Mammary epithelial cell (primary cell): ENCODE measurements at regions not wholly inside any gene's neighbourhood (a gene's known extent, or its start where the extent isn't known, plus 50 kb on each side); places are given as distances from the start of the nearest gene placed in this dataset.

Experiments
- CTCF ChIP-seq, 2 donors: IDR thresholded peaks in 1 of 2; conservative IDR thresholded peaks in 1 of 2; 2 replicates each; pipeline ENCODE4 v1.5.1; 2011 to 2012; ENCODE audit warnings: inconsistent platforms in 2 of 2, low read length in 2 of 2, mild to moderate bottlenecking in 2 of 2, control low read depth in 1 of 2, low read depth in 1 of 2; ENCODE audit not compliant: insufficient read depth in 1 of 2; ENCODE audit errors: extremely low read depth in 1 of 2
- EZH2 ChIP-seq: IDR thresholded peaks from 2 replicates; pipeline ENCODE4 v1.6.1; 2012; ENCODE audit warnings: low read length, inconsistent platforms, borderline replicate concordance

GRCh38 chr4:160831165-160831922 is 1332.5 kb downstream of the FSTL5 start:
- TF ChIP-seq EZH2 = no peak
- no peak for TF ChIP-seq CTCF (conservative IDR thresholded peaks at IDR 0.05 in 1 of 2, IDR thresholded peaks at IDR 0.05 in 1 of 2; ENCODE audit: extremely low read depth in 1 of 2, insufficient read depth in 1 of 2, low read depth in 1 of 2, low read length in 2 of 2)
